GM19025 (cell line): ENCODE measurements at regions not wholly inside any gene's neighbourhood (a gene's known extent, or its start where the extent isn't known, plus 50 kb on each side); places are given as distances from the start of the nearest gene placed in this dataset.
"Not testable (repeated sequence)": the region's sequence is repeated elsewhere in the genome, so short reads cannot be mapped to it uniquely, and the experiment has no call there.

Source experiments
- ATAC-seq: cut with Tn5 transposase; IDR thresholded peaks from one replicate; pipeline ENCODE4 v1.9.1; 2021; ENCODE audit warnings: mild to moderate bottlenecking, low read depth, moderate library complexity; ENCODE audit not compliant: unreplicated experiment

DNA sequence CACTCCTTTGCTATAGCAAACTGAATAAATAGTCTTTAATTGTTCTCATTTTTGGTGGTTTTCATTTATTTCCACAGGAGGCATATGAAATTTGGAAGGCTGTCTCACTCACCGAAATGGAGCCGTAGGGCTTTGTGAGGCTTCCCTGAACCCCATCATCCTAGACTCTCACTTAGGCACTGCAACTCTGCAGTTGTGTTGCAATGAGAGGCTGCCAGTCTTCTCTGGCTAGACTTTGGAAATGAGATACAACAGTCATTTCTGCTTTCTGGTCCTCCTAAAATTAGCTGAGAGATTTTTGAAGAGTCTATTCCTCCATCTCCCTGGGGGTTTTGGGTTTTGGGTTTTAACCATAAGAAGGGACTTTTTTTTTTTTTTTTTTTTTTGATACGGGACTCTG, 146.5 kb downstream of the SH3BGRL start:
- ATAC-seq = no peak

DNA sequence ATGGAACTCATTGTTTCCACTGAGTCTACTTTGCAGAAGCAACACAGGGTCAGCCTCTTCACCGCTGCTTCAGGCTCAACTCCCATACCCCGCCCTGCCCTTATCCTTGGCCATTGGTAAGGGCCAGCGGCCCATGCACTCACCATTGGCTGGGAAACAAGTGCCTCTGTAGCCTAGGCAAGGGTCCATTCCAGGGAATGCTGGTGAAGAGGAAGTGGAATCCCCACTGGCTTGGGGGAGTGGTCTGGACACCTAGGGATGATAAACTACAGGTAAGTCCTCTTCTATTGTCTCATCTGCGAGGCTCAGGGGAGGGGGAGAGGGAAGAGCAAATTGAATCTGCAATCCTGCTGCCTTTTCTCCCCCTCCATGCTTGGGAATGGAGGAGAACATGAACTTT, 153.1 kb downstream of the SH3BGRL start:
- ATAC-seq = no peak

DNA sequence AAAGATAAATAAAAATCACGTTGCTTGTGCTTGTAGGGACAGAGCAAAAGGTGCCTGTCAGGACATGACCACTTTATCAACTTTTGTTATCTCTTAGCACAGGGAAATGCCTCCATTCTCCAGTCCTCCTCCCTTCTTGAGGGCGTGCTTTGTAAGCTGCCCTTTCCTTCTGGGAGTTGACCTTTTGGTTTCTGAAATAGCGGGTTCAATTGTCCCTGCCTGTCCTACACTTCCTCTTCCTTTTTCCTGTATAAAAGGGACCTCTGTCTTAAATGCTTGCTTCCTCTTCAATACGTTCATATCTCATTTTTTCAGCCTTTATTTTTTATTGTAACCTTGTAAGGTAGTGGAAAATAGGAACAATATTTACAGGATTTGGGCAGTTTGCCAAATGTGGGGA, 153.5 kb downstream of the SH3BGRL start:
- ATAC-seq = no peak

DNA sequence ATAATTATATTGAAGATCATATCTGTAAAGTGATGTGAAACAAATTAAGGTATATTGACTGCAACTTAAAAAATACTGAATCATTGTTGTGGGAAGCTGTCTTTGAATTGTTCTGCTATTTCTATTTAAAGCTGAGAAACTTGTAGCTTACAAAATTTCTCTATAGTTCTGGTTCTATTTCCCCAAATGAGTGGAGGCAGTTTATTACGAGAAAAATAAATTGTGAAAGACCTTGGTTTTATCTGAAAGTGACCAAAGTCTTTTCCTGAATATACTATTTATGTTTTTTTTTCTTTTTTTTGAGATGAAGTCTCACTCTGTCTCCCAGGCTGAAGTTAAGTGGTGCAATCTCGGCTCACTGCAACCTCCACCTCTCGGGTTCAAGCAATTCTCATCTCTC, 165.4 kb downstream of the SH3BGRL start:
- no peak for ATAC-seq

- ATAC-seq = no peak
These were observed 175.4 kb downstream of the SH3BGRL start for GRCh38 chrX:81377329-81377728.

GRCh38 chrX:81378560-81378959, 176.7 kb downstream of the SH3BGRL start:
- ATAC-seq = no peak

DNA sequence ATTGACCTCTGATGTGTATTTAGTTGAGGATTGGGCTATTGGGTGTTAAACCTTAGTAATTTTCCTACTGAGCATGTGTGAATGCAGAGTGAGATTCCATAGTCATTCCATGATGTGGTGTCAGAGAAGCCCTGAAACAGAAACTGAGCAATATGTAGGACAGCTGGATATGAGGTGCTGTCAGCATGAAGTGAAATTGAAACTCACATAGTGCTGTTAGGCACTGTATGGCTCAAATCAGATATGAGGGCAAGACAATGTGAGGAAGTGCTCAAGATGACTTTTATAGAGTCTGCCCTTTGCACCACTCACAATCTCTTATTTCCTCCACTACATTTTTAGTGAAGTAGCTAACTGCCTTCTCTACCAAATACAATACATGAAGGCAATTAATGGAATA, 188.3 kb downstream of the SH3BGRL start:
- ATAC-seq = peak; percentile 53

DNA sequence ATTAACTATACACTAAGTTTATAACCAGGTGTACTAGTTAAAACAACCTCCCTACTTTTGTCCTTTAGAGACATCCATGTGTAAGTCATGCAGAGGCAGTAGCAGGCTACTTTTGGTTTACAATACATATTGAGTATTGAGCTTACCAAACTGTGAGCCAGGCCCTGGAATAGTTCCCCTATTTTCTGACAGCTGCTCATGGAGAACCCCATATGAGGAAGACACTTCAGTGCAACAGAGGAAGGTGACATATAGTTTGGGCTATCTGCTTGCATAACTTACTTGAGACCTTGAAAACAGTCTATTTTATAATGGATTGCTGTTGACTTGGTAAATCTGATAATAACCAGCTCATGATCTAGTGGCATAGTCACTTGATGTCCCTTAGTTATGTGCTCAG, 190.5 kb downstream of the SH3BGRL start:
- ATAC-seq = no peak

GRCh38 chrX:81405781-81406180, 203.9 kb downstream of the SH3BGRL start:
- ATAC-seq = no peak

DNA sequence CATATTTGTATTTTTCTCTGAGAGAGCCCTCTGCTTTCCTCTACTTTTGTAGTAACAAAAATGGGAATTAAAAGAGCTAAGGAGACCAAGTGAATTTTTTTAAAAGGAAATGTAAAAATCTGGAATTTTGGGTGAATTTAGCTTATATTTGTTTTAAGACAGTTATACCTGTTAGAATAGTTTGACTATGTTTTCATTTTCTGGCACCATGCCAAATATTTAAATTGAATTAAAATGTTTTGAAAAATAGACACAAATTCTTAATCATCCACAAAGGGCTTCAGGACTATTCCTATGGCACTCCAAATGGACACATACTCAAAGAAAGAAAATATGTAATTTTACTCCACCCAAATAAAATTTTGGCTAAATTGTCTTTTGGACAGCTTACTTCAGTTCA, 209.6 kb downstream of the SH3BGRL start:
- no peak for ATAC-seq

GRCh38 chrX:81412428-81412827, 210.5 kb downstream of the SH3BGRL start:
- no peak for ATAC-seq

DNA sequence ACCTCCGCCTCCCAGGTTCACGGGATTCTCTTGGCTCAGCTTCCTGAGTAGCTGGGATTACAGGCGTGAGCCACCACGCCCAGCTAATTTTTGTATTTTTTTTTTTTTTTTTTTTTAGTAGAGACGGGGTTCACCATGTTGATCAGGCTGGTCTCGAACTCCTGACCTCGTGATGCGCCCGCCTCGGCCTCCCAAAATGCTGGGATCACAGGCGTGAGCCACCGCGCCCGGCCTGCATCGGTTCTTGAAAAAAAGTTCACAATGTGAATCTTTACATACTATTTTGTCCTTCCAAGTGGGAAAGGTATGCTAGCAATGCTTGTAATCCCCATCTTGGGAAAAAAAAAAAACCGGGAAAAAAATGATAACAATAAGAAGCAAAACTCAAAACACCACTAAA, 211.0 kb downstream of the SH3BGRL start:
- ATAC-seq = not testable (repeated sequence)

GRCh38 chrX:81414630-81415029, 212.7 kb downstream of the SH3BGRL start:
- ATAC-seq = no peak
